ENCODE measurements at regions not wholly inside any gene's neighbourhood (a gene's known extent, or its start where the extent isn't known, plus 50 kb on each side); places are given as distances from the start of the nearest gene placed in this dataset.

GRCh38 chr13:30151388-30151787, 156.0 kb downstream of the KATNAL1 start:
- no peak for ATAC-seq
- H3K27ac Mint-ChIP-seq = peak overlapping the region; percentile 56

DNA sequence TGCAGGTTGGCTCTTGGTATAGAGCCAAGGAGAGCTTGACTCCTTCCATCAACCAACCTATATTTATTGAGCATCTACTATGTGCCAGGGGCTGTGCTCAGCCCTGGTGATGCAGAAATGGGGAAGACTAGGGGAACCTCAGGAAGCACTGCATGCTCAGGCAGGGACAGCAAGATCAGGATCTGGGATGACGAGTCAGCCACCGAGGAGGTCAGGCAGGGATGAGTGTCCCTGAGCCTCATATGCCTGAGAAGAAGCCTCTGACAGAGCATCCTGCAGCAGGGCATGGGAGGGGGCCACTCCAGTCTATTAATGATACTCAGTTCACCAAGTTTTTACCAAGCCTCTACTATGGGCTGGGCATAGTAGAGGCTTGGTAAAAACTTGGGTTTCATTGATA, 158.1 kb downstream of the KATNAL1 start:
- Mint-ChIP-seq H3K27ac (peak overlapping the region; percentile 37), H3K4me3 (no peak overlapping the region), H3K9me3 (peaks cover 7% of the 10 kb centered on the region), H3K36me3 (ENCODE audit: low read depth) (peaks cover 4% of the 10 kb centered on the region), H3K4me1 (peaks cover 73% of the 10 kb centered on the region), H3K27me3 (no peaks in the 10 kb centered on the region)
- DNase-seq (no peak), ATAC-seq (no peak)

More at GRCh38 chr13:30151388-30151787, 156.0 kb downstream of the KATNAL1 start:
- Mint-ChIP-seq H3K4me1 (peaks cover 62% of the 10 kb centered on the region), H3K4me3 (no peak overlapping the region), H3K36me3 (ENCODE audit: low read depth) (no peaks in the 10 kb centered on the region), H3K27me3 (no peaks in the 10 kb centered on the region), H3K9me3 (no peaks in the 10 kb centered on the region)
- no peak for DNase-seq

GRCh38 chr13:30148786-30149185, 158.6 kb downstream of the KATNAL1 start:
- peaks cover 7% of the 10 kb centered on the region for H3K9me3 Mint-ChIP-seq

DNA sequence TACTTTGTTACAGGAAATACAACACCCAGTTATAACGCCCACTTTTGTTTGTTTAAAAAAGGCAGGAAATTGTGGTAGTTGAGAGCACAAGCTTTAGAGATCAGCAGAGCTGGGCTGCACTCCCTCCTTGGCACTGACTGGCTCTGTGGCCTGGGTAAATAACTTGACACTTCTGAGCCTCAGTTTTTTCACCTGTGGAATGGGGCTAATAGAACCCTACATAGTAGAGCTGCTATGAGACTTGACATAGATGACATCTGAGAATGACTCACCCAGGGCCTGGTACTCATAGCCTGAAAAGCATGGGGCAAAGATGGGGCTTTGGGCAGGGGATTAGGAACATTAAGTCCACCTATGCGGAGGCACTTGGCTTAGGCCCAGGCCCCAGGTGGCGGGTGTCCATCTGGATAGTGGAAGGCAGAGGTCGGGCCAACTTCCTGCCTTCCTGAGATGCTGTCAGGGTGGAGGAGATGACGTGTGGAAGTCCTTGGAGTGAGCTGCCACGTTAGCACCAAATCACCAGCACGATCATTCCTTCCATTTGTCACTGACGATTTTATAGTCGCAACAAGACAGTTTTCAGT, 159.1 kb downstream of the KATNAL1 start:
- H3K27me3 Mint-ChIP-seq = no peaks in the 10 kb centered on the region
- ATAC-seq (peak; percentile 36), DNase-seq (no peak)
- peak overlapping the region; percentile 53 for H3K27ac Mint-ChIP-seq
- H3K4me3 Mint-ChIP-seq = no peak overlapping the region
- peaks cover 4% of the 10 kb centered on the region for H3K36me3 Mint-ChIP-seq (ENCODE audit: low read depth)
- H3K9me3 Mint-ChIP-seq = peaks cover 7% of the 10 kb centered on the region
- H3K4me1 Mint-ChIP-seq = peaks cover 80% of the 10 kb centered on the region

More at GRCh38 chr13:30148786-30149185, 158.6 kb downstream of the KATNAL1 start:
- DNase-seq = no peak
- H3K27ac Mint-ChIP-seq = peak overlapping the region; percentile 53
- no peaks in the 10 kb centered on the region for H3K27me3 Mint-ChIP-seq
- H3K4me3 Mint-ChIP-seq = no peak overlapping the region
- peaks cover 76% of the 10 kb centered on the region for H3K4me1 Mint-ChIP-seq
- peaks cover 4% of the 10 kb centered on the region for H3K36me3 Mint-ChIP-seq (ENCODE audit: low read depth)
- no peak for ATAC-seq

DNA sequence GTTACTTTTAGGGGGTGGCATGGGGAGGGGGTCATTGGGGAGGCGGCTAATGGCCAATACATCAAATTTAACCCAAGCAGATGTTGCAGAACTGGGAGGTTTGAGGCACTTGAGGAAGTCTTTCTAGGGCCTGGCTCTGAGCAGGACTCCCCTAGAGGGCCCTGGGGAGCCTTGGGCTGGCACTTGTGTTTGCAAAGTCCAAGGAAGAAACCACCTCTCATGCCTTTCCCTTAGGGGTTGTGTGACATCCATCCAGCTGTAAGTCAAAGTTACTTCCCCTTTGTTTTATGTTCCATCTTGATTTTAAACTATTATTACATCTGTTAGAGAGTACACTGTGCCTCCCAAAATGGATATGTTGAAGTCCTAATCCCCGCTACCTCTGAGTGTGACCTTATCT, 159.9 kb downstream of the KATNAL1 start:
- ATAC-seq = no peak
- Mint-ChIP-seq H3K9me3 (peaks cover 7% of the 10 kb centered on the region), H3K27ac (peak overlapping the region; percentile 67), H3K4me1 (peaks cover 83% of the 10 kb centered on the region), H3K4me3 (no peak overlapping the region), H3K27me3 (no peaks in the 10 kb centered on the region), H3K36me3 (ENCODE audit: low read depth) (peaks cover 4% of the 10 kb centered on the region)
- no peak for DNase-seq

GRCh38 chr13:30147015-30147414, 160.3 kb downstream of the KATNAL1 start:
- Mint-ChIP-seq H3K27me3 (no peaks in the 10 kb centered on the region), H3K36me3 (ENCODE audit: low read depth) (peaks cover 4% of the 10 kb centered on the region), H3K27ac (peak overlapping the region; percentile 67), H3K9me3 (peaks cover 7% of the 10 kb centered on the region), H3K4me3 (no peak overlapping the region), H3K4me1 (peaks cover 84% of the 10 kb centered on the region)
- no peak for ATAC-seq
- no peak for DNase-seq

- ATAC-seq (peak; percentile 70), DNase-seq (no peak)
- H3K27ac Mint-ChIP-seq = peak overlapping the region; percentile 74
- peaks cover 7% of the 10 kb centered on the region for H3K9me3 Mint-ChIP-seq
- peaks cover 4% of the 10 kb centered on the region for H3K36me3 Mint-ChIP-seq (ENCODE audit: low read depth)
- H3K4me1 Mint-ChIP-seq = peaks cover 81% of the 10 kb centered on the region
- no peaks in the 10 kb centered on the region for H3K27me3 Mint-ChIP-seq
- H3K4me3 Mint-ChIP-seq = no peak overlapping the region
Measured at GRCh38 chr13:30145709-30146367, 161.5 kb downstream of the KATNAL1 start.

DNA sequence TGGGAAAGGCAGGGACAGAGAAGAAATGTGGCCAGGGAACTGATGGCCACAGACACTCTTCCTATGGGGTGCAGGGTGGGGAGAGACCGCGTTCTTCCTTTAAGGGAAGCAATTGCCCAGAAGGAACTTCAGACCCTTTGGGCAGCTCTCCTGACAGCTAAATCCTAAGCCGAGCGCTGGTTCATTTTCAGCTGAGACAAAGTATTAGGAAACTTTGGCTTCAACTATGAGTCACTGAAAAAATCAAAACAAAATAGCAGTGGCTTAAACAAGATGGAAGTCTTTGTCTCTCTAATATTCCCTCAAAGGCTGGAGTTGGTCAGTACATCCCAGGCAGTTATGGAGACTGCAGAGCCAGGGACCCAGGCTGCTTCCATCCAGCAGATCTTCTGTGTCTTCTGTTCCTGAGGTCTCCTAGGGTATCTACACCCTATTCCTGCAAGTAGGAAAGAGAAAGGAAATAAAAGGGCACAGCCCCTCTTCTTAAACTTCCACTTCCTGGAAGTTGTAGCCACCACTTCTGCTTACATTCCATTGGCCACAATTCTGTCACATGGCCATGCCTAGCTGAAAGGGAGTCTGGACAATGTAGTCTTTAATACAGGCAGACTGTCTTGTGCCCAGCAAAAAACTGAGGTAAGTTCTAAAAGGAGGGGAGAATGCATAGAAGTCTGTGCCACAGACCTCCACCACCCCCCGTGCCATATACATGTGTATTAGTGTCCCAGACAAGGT, 163.5 kb downstream of the KATNAL1 start:
- Mint-ChIP-seq H3K27ac (peak overlapping the region; percentile 72), H3K9me3 (peaks cover 7% of the 10 kb centered on the region), H3K4me3 (no peak overlapping the region), H3K4me1 (peaks cover 63% of the 10 kb centered on the region), H3K27me3 (no peaks in the 10 kb centered on the region), H3K36me3 (ENCODE audit: low read depth) (peaks cover 4% of the 10 kb centered on the region)
- no peak for ATAC-seq
- no peak for DNase-seq

DNA sequence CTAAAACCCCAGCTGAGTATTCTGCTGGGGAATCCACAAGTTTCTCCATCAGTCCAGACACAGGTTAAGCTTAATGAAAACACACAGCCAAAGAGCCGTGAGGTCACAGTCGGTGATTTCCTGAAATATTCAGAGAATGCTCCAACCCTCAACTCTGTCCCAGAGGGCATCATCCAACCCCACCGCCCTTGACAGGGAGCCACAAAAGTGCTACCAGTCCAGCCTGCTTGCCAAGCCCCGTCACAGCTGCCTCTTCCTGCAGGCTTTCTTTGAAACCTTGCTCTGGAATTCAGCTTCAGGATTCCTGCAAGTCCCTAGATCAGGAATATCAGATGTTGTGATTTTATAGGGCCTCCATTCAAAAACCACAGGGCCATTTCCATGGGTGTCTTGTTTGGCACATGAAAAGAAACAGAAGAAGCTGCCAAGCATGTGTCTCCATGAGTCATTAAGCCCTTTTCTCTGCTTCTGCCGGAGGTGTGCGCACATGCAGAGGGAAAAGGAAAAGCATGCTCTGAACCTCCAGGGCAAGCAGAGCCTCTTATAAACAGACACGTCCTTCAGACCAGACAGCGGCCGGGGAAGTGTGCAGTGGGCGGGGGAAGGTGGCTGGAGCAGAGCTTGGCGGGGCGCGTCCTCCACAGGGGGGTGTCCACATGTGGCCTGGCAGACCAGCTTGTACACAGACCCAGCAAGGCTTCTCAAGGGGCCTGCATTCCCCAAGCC, 164.7 kb downstream of the KATNAL1 start:
- peaks cover 4% of the 10 kb centered on the region for H3K36me3 Mint-ChIP-seq (ENCODE audit: low read depth)
- peaks cover 51% of the 10 kb centered on the region for H3K4me1 Mint-ChIP-seq
- no peak for DNase-seq
- peak overlapping the region; percentile 67 for H3K27ac Mint-ChIP-seq
- no peaks in the 10 kb centered on the region for H3K27me3 Mint-ChIP-seq
- ATAC-seq = peak; percentile 45
- H3K9me3 Mint-ChIP-seq = peaks cover 7% of the 10 kb centered on the region
- no peak overlapping the region for H3K4me3 Mint-ChIP-seq

GRCh38 chr13:30141775-30142485, 165.4 kb downstream of the KATNAL1 start:
- no peaks in the 10 kb centered on the region for H3K27me3 Mint-ChIP-seq
- no peak for ATAC-seq
- peaks cover 7% of the 10 kb centered on the region for H3K9me3 Mint-ChIP-seq
- H3K4me3 Mint-ChIP-seq = no peak overlapping the region
- peaks cover 44% of the 10 kb centered on the region for H3K4me1 Mint-ChIP-seq
- H3K36me3 Mint-ChIP-seq (ENCODE audit: low read depth) = peaks cover 4% of the 10 kb centered on the region
- DNase-seq = no peak
- peak overlapping the region; percentile 67 for H3K27ac Mint-ChIP-seq

DNA sequence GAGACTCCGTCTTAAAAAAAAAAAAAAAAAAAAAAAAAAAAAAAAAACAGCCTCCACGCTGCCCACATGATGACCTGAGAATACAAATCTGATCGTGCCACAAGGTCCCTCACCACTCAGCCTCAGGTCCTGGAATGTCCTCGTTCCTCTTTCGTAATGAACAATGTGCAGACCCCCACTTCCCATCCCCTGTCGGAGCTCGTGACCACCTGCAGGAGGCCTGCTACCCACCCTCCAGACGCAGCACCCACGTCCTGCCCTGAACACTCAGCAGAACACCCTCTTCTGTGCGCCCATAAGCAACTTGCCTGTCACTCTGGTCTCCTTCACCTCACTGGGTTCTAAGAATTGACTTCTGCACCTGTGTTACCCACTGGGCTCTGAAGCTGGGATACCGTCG, 166.4 kb downstream of the KATNAL1 start:
- Mint-ChIP-seq H3K4me3 (peak overlapping the region; percentile 47), H3K9me3 (peaks cover 7% of the 10 kb centered on the region), H3K4me1 (peaks cover 35% of the 10 kb centered on the region), H3K27me3 (no peaks in the 10 kb centered on the region), H3K27ac (no peak overlapping the region), H3K36me3 (ENCODE audit: low read depth) (peaks cover 4% of the 10 kb centered on the region)
- ATAC-seq = no peak
- DNase-seq = no peak

GRCh38 chr13:30138511-30138910, 168.8 kb downstream of the KATNAL1 start:
- peaks cover 20% of the 10 kb centered on the region for H3K4me1 Mint-ChIP-seq
- no peaks in the 10 kb centered on the region for H3K27me3 Mint-ChIP-seq
- ATAC-seq (no peak), DNase-seq (no peak)
- no peaks in the 10 kb centered on the region for H3K9me3 Mint-ChIP-seq
- H3K4me3 Mint-ChIP-seq = no peak overlapping the region
- H3K27ac Mint-ChIP-seq = no peak overlapping the region
- no peaks in the 10 kb centered on the region for H3K36me3 Mint-ChIP-seq (ENCODE audit: low read depth)

GRCh38 chr13:30135868-30136267, 171.5 kb downstream of the KATNAL1 start:
- no peak for ATAC-seq
- DNase-seq = no peak
- H3K36me3 Mint-ChIP-seq (ENCODE audit: low read depth) = no peaks in the 10 kb centered on the region
- peaks cover 11% of the 10 kb centered on the region for H3K4me1 Mint-ChIP-seq
- no peaks in the 10 kb centered on the region for H3K27me3 Mint-ChIP-seq
- H3K4me3 Mint-ChIP-seq = no peak overlapping the region
- no peaks in the 10 kb centered on the region for H3K9me3 Mint-ChIP-seq
- no peak overlapping the region for H3K27ac Mint-ChIP-seq

GRCh38 chr13:30135351-30135750, 172.0 kb downstream of the KATNAL1 start:
- ATAC-seq (no peak), DNase-seq (no peak)
- H3K27ac Mint-ChIP-seq = no peak overlapping the region
- no peak overlapping the region for H3K4me3 Mint-ChIP-seq
- H3K27me3 Mint-ChIP-seq = no peaks in the 10 kb centered on the region
- peaks cover 11% of the 10 kb centered on the region for H3K4me1 Mint-ChIP-seq
- H3K9me3 Mint-ChIP-seq = no peaks in the 10 kb centered on the region
- no peaks in the 10 kb centered on the region for H3K36me3 Mint-ChIP-seq (ENCODE audit: low read depth)

All from activated naive CD8-positive, alpha-beta T cell treated with anti-CD3 and anti-CD28 coated beads, Interleukin-2, amount 50 U/mL, for 24 hours (primary cell).